B cell (primary cell): ENCODE measurements at regions not wholly inside any gene's neighbourhood (a gene's known extent, or its start where the extent isn't known, plus 50 kb on each side); places are given as distances from the start of the nearest gene placed in this dataset.
"Not testable (repeated sequence)": the region's sequence is repeated elsewhere in the genome, so short reads cannot be mapped to it uniquely, and the experiment has no call there.

ENCODE experiments used
- EZH2 ChIP-seq: IDR thresholded peaks from 2 replicates; pipeline ENCODE4 v1.6.1; 2012; ENCODE audit warnings: borderline replicate concordance, low read depth, mild to moderate bottlenecking, moderate library complexity, low read length; ENCODE audit not compliant: insufficient read depth, poor library complexity, severe bottlenecking
- TF ChIP-seq, protein P1 (sequence below): fragments of 200-600 bp; IDR thresholded peaks from one replicate; pipeline ENCODE4 v1.8.0; 2022; ENCODE audit warnings: antibody characterized with exemption, mild to moderate bottlenecking

DNA sequence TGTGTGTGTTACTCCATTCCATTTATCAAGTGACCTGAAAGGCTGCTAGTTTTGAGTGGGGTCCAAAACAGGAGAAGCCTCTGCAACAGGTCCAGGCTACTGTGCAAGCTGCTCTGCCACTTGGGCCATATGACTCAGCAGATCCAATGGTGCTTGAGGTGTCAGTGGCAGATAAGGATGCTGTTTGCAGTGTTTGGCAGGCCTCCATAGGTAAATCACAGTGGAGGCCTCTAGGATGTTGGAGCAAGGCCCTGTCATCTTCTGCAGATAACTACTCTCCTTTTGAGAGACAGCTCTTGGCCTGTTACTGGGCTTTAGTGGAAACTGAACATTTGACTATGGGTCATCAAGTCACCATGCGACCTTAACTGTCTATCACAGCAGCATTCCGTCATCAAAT, 52.3 kb upstream of the SMARCAD1 start:
- TF ChIP-seq, protein P1, sequence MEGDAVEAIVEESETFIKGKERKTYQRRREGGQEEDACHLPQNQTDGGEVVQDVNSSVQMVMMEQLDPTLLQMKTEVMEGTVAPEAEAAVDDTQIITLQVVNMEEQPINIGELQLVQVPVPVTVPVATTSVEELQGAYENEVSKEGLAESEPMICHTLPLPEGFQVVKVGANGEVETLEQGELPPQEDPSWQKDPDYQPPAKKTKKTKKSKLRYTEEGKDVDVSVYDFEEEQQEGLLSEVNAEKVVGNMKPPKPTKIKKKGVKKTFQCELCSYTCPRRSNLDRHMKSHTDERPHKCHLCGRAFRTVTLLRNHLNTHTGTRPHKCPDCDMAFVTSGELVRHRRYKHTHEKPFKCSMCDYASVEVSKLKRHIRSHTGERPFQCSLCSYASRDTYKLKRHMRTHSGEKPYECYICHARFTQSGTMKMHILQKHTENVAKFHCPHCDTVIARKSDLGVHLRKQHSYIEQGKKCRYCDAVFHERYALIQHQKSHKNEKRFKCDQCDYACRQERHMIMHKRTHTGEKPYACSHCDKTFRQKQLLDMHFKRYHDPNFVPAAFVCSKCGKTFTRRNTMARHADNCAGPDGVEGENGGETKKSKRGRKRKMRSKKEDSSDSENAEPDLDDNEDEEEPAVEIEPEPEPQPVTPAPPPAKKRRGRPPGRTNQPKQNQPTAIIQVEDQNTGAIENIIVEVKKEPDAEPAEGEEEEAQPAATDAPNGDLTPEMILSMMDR: not testable (repeated sequence)
- not testable (repeated sequence) for TF ChIP-seq EZH2
